D721Med (cell line): ENCODE measurements at regions not wholly inside any gene's neighbourhood (a gene's known extent, or its start where the extent isn't known, plus 50 kb on each side); places are given as distances from the start of the nearest gene placed in this dataset.

Source experiments
- DNase-seq: peaks from one replicate; pipeline ENCODE4 v3.0.0; 2011; ENCODE audit warnings: low spot score; ENCODE audit not compliant: insufficient read length
- FAIRE-seq: peaks from 2 replicates; lab custom pipeline; 2011; peaks lifted over from hg19 to GRCh38; lab: Jason Lieb, UNC
- TF ChIP-seq, protein P1 (sequence below): IDR thresholded peaks from 2 replicates; pipeline ENCODE4 v1.5.1; 2012; ENCODE audit warnings: mild to moderate bottlenecking, control low read depth; ENCODE audit not compliant: insufficient read depth; ENCODE audit errors: missing control alignments

DNA sequence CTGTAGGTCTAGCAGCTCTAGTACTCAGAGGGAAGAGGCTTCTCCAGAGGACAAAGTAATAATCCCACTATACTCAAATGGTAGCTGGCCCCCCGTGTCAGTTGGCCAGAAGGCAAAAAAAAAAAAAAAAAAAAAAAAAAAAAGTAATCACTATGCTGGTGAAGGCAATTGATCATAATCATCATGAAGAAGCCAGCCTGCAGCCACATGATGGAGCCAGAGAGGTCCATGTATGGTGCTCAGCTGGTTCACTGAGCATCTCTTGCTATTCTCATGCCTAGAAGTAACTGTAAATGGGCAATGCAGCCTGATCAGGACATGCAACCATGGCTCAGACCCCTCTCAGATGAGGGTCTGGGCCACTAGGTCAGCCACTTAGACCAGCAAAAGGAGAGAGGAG lies 378.8 kb downstream of the MED13L start:
- DNase-seq: no peak
- TF ChIP-seq, protein P1, sequence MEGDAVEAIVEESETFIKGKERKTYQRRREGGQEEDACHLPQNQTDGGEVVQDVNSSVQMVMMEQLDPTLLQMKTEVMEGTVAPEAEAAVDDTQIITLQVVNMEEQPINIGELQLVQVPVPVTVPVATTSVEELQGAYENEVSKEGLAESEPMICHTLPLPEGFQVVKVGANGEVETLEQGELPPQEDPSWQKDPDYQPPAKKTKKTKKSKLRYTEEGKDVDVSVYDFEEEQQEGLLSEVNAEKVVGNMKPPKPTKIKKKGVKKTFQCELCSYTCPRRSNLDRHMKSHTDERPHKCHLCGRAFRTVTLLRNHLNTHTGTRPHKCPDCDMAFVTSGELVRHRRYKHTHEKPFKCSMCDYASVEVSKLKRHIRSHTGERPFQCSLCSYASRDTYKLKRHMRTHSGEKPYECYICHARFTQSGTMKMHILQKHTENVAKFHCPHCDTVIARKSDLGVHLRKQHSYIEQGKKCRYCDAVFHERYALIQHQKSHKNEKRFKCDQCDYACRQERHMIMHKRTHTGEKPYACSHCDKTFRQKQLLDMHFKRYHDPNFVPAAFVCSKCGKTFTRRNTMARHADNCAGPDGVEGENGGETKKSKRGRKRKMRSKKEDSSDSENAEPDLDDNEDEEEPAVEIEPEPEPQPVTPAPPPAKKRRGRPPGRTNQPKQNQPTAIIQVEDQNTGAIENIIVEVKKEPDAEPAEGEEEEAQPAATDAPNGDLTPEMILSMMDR: no peak
- no peak for FAIRE-seq

DNA sequence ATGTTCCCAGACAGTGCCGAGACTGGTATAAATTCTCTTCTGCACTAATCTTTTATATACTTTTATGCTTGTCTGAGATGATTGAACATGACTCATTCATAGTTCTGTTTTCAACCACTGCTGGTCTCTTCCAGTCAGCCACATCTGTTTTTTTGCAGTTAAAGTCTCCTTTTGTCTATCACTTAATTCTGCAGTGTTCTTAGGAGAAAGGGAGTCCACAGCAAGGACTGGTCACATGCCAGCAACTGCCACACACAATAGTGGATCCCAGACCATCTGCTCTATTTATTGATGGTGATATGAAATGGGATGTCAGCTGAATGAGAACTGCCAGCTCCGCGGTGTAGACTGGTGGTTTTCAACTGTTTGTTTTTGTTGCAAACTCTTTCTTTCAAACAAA lies 379.8 kb downstream of the MED13L start:
- DNase-seq (no peak), FAIRE-seq (no peak)
- TF ChIP-seq, protein P1: no peak

DNA sequence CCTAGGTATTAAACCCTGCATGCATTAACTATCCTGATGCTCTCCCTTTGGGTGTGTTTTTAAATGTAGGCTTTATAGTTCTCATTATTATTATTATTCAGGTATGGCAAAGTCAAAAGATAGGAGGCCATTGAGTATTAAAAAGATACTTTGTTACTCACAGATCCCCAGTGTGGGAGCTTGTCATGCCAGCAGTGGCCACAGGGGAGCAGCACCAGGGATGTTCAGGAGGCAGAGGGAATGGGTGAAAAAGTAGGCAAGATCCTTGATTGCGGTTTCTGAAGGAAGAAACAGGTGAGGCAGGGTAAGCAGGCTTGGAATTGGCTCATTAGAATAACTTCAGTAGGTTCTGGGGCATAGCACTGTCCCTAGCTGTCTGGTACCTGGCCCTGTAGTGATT lies 382.2 kb downstream of the MED13L start:
- DNase-seq (no peak), FAIRE-seq (no peak)
- TF ChIP-seq, protein P1: peak; percentile 22

DNA sequence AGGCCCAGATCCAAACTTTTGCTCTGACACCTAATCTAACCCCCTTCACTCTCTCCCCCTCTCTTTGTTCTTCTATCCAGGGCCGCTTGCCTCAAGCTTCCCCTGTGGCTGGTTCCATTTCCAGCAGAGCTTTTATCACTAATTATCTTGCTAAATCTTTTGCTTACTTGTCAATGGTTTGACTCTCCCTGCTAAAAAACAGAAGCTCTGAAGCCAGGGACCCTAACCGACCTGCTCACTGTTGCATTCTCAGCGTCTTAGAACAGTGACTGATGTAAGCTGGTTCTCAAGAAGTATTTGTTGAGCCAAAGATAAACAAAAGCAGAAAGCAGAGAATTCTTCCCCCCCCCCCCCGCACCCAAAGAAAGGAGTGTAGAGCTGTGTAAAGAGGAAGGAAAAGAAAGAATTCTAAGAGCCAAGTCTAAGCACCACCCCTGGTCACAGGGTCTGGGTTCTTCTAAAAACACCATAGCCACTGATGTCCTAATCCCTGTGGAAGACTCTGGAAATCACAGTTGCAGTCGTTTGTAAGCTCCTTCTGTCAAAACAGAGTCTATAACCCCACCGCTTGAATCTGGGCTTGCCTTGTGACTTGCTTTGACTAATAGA lies 385.8 kb downstream of the MED13L start:
- DNase-seq (no peak), FAIRE-seq (no peak)
- TF ChIP-seq, protein P1: no peak

DNA sequence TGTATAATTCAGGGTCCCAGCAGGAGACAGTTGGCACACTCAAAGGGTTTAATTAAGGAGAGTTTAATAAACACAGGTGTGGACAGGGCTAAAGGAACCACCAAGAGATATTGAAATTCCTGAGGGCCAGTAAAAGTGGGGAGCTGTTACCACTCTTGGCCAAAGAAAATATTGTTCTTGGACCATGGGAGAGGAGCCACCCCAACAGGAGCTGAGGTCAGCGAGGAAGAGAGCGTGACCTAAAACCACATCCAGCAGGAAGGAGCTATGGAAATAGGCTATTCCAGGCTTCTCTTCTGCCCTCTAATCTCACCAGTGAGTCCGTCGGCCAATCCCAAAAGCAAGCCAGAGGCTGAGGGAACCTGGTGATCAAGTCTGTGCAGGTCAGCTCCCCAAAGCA lies 390.8 kb downstream of the MED13L start:
- no peak for DNase-seq
- TF ChIP-seq, protein P1: no peak
- FAIRE-seq: no peak

DNA sequence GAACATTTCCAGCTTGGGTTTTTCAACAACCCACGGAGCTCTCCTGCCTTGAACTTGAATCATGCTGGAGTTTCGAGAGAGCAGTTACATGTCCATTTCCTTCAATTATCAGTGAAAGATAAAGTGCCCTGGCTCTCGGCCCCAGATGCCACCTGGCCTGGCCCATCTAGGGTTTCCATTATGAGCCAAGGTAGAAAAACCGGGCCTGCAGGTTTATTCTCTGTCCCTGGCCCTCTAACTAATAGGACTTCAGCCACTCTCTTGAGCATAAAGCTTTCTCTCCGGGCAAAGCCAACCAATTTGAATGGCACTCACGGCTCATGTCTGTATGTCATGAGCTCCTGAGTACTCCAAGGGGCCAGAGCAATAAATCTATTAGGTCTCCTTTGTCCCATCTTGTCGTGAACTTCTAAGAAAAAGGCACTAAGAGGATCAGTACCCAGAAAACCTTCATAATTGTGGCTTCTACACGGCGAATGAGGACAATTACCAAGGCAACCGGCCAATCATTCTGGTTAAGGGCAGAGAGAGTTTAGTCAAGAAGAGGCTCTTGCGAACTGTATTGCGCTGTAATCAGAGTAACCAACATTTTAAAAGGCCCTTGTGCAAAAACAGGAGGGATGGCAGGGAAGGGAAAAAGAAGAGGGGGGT lies 392.3 kb downstream of the MED13L start:
- FAIRE-seq: no peak
- TF ChIP-seq, protein P1: no peak
- no peak for DNase-seq

DNA sequence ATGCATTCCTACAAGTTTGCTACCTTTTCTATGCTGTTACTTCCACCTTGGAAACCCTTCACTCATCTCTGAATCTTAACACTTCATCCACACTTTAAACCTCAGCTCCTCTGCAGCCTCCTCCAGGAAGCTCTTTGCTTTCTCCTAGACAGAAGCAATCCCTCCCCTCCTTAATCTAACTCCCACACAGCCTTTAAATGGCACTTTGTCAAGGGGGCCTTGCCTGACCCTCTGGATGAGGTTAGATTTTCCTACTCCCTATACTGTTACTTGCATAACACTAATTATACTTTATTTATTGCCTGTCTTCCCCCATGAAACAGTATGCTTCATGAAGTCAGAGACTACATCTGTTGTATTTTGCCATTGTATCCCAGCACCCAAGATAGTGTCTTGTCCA lies 394.6 kb downstream of the MED13L start:
- FAIRE-seq (no peak), DNase-seq (no peak)
- TF ChIP-seq, protein P1: no peak
